Hematopoietic multipotent progenitor cell treated with erythropoietin and hydrocortisone succinate and interleukin-3 and kit ligand, for 4 days (in vitro differentiated cells): ENCODE measurements at regions not wholly inside any gene's neighbourhood (a gene's known extent, or its start where the extent isn't known, plus 50 kb on each side); places are given as distances from the start of the nearest gene placed in this dataset.

Source experiments
- DNase-seq: peaks from one replicate; pipeline ENCODE4 v3.0.0-alpha.2; 2015

DNA sequence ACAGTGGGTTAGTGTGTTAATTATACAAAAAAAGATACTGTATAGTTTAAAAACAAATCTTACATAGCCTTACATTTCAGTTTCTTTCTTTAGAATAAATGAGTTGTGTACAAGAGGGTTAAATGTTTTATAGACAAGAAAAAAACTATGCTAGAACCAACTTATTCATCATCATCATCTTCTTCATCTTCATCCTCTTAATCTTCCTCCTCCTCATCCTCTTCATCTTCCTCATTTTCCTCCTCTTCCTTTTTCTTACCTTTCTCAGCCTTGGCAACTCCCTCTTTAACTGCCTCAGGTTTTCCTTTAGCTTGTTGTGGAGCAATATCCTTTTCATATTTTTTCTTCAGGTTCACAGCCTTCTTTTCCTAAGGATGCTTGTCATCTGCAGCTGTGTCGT lies 53.7 kb downstream of the RPS12 start:
- no peak for DNase-seq

DNA sequence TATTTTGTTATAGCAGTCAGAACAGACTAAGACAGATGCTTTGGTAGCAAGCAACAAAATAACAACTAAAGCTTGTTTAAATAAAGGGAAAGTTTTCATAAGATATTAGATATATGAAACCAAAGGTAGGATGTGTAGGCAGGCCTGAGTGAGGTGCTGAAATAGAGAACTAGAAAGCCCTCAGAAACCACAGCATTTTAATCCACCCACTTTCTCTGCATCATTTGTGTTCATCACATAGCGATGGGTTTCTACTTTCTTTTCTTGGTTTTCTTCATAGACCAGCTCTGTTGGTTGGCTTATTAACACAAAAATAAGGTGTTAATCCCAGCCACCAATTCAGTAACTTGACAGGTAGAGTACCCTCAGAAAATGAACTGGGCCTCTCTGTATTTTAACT lies 58.6 kb downstream of the RPS12 start:
- no peak for DNase-seq

DNA sequence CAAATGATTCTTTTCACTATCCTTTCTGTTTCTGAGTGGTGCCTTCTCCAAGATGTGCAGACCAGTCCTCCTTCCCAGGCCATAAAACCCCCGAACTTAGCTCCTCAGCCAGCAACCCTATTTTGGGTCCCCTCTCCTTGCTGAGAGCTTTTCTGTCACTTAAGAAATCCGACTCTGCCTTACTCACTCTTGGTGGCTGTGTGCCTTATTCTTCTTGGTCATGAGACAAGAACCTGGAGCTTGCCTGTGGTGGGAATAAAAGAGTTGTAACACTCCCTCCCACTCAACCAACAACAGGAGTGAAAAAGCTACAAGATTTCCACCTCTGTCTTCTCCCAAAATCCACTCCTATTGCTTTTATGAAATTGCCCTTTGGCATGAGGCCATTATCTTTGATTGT lies 62.6 kb downstream of the RPS12 start:
- DNase-seq: no peak

DNA sequence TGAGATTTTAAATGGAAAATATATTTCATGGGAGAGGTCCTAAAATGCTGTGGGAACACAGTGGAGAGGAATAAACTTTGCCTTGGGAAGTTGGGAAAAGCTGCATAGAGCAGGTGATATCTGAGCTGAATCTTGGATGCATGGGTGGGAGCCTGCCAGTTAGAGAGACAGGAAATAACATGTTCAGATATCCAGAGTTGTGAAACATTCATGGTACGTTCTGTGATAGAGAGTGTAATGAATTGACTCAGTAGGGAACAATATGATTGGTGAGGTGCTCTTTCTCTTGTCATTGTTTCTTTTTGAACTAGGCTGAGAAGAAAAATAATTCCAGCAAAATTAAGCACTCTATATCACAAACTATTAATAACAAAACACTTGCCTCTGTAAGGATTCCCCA lies 72.8 kb downstream of the RPS12 start:
- no peak for DNase-seq

DNA sequence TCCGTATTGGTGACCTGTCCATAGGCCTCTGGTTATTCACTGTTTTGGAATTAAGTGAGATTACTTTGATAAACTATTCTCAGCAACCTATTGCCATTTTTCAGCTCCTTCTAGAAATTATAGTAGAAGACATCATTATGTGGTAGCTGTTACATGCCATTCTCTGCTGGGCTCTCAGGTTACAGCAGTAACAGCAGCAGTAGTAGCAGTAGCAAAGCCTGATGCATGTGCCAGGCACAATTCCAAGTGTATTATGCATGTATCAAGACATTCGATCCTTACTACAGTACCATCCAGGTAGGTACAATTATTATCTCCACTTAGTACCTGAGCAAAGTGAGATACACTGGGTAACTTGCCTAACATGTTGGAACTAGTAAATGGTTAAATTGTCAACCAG lies 74.3 kb downstream of the RPS12 start:
- no peak for DNase-seq

DNA sequence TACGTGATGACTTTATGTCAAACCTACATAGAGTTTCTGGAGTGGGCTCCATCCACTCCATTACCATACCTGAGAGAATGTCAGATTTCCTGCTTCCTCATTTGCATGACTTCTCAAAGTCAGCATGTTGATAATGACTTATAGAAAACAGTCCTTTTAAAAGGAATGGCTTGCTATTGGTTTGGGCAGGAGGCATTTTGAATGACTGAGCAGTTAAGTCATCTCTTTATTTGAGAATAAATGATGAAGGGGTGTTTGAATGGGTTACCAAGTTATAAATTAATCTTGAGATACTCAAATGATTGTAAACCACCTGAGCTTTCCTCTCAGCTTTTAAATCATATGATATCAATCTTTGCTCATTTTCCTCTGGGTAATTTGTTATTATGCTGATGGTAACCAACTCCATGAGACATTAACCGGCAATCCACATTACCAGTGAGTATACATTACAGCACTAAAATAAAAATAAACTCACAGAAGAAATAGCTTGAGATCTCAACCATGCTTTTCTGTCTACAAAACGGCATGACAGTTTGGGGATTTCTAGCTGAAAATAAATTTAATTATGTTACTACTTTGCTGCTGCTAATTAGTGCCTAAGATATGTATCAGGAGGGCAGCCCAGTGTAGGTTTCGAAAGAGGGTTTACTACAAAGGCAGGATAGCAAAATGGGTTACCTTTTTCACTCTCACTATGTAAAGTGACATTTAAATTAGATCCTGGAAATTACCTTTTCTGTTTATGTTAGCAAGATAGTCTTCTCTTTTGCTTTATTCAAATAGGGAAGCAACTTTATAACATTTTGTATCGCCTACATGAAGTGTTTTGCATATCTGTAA lies 78.8 kb downstream of the RPS12 start:
- no peak for DNase-seq

DNA sequence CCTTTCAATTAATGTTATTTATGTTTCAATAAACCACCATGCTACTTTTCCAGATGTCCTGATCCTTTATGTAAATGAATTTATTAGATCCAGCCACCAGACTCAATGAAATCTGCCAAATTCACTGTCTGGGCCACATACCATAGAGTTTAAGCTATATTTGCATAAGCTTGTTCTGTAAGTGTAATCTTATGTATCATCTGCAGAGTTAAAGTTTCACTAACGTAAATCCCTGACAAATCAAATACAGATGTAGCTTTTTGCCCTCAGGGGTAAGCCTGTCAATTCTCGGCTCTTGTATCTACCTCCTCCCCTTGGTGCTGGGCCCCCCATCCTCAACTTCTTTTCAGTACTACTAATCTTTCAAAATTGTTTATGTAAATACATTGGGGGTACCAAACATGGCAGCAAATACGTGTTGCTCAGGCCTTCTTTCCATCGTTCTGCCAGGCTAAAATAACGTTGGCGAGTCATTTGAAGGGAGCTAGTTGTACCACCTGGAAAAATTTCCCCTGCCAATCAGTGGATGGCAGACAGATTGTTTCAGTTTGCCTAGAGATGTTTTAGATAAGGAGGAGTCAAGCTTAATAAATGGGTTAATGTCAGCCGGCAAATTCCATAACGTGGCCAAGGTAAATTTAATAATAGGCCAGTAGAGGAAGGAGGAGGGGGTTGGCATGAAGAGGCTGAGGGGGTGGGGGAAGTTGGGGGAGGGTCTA lies 79.6 kb downstream of the RPS12 start:
- DNase-seq: no peak

DNA sequence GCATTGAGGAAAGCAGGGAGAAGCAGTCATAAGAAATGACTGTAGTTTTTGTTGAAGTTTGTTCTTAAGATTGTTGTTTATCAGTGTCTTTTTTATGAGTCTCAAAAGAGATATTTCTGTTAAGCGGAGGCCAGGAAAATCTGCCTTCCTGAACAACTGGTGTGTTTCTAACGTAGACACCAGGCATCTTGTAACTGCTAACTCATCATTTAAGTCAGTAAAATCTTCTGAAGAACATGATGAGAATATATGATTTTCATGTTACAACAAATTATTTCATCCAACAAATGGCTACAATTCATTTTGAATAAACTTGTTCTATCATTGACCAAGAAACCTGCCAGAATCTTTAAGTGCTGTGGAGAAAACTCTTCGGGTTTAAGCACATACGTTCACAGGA lies 84.0 kb downstream of the RPS12 start:
- no peak for DNase-seq

DNA sequence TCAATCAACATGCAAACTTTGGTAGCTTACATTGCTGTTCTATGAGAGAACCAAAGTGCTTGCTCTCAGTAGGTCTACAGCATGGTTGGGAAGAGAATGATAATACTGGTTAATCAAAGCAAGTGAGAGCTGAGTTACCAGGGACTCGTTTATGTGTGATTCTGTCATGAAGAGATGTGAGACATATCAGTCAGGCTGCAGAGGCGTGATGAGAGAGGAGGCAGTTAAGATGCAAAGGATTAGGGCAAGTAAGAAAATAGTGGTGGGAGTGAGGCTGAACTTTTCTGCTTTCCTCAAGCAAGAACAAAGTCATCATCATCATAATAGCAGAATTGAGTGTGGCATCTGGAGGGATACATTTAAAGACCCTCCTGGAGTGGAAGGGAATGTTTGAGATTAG lies 86.5 kb downstream of the RPS12 start:
- no peak for DNase-seq

DNA sequence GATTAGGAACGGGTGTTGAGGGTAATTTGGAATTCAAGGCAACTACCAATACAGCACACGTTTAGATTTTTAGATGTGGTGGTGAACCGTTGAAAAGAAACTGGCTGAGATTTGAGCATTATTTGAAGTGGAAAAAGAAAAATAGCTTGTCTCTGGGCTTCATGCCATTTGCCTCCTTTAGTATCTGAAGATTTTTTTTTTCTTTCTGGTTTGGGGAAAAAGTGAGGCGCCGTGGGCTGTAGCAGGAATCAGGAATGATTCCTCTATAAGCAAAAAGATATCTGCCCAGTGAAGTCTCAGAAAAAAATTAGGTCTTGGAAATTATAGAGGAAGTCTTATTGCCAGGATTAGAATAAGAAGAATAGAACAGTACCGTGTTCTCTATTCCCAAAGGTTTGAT lies 88.5 kb downstream of the RPS12 start:
- DNase-seq: no peak

DNA sequence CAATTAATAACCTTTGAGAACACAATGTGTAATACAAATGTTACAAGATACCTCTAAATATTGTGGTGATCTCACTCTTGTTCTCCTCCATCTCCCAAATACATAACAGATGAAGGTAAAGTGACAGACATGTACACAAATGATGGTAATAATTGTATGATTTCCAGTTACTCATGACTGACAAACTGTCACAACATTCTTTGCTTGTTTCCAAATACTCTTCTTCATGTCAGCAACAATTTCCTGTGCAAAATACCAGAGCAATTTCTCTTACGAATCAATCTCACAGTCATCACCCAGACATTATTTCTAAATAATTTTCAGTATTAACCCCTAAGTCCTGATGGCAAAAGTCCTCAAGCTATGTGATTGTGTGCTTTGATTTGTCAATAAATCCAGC lies 92.9 kb downstream of the RPS12 start:
- no peak for DNase-seq

DNA sequence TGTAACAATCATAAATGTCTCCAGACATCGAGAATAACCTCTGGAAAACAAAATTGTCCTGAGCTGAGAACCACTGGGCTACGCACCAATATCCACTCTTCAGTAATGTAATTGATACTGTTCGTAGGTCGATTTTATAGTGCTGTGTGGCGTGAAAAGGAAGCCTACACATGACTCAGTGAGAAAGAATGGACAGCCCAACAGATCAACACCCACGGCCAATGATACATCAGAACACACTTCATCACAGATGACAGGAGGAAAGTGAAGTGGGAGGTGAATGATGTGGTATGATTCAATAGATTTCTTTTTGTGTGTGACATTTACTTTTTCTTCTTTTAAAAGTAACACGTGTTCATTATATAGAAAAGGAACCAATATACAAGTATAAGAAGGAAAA lies 93.5 kb downstream of the RPS12 start:
- no peak for DNase-seq

DNA sequence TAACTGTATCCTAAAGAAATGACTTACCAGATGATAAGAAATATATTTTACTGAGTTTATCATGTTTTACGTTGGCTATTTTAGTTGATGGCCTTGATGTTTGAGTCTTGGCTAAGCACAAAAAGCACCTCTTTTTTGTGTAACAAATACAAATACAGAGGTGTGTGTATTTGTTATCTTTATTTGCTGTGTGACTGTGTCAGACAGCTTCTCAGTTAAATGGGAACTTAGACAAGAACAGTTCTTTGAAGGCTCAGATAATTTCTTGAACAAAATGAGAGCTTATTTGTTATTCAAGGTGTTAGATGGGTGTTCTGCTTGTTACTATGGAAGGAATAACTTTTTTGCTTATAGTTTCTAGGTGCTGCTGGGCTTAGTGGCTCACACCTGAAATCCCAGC lies 95.4 kb downstream of the RPS12 start:
- no peak for DNase-seq

DNA sequence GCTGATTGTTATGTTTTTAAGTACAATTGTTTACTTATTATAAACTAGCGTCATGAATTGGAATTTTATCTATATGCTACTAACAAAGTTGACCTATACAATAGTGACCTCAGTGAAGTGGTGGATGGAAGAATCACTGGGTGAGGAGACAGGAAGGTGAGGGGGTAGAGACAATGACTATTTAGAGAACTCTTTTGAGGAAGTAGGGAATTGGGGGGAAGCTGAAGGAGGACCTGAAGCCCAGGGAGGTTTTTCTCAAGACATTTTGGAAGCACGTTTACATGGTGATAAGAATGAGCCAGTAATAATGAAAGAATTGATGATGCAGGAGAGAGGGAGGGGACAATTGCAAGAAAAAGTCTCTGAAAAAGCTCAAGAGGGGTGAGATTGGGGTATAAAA lies 96.4 kb downstream of the RPS12 start:
- no peak for DNase-seq

DNA sequence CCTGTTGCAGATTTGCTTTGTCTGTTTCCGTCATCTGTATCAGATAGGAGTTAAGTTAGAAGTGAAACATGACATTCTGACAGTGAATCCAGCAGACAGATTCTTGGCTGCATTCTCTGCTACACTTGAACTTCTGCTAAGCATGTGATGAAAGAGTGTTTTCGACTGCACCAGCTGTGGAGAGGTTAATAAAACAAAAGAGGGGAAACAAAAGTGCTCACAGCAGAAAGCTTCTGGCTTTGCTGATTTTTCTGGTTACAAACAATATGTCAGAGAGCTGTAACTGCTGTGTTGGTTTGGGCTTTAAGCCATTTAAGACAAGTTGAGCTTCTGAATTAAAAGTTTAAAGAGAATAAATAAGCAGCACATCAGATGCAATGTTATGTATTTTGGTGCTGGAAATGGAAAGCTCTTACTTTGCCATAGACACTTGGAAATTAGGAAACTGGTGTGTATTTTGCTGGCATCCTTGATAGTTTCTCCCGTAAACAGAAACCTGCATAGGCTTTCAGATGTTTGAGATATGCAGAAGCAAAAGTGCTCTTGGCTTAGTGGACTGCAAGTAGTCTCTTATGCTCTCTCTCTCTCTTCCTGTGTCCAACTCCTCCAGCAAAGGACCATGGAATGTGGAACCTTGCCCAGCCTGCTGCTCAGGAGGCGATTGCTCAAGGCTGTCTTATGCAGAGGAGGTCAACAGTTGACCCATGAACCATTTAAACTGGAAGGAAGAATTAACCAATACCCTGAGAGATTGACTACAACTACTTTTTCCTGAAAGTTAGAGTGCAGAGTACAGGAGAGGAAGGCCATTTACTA lies 104.9 kb downstream of the RPS12 start:
- no peak for DNase-seq

DNA sequence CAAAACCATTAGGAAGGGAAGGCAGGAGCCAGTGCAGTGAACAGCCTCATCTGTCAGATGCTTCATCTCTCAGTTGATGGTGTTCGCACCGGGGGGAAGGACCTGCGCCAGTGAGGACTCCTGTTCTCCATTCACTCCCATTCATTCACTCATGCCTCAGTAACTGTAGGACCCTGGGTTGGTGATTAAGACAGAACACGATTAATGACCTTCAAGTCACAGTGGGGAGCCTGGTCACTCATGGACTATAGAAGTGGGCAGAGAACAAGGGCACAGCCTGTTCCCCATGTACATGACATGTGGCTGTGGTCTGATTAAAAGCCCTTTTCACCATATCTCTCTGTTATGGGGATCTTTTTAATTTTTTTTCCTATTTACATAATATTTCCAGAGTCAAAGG lies 113.3 kb downstream of the RPS12 start:
- DNase-seq: no peak

DNA sequence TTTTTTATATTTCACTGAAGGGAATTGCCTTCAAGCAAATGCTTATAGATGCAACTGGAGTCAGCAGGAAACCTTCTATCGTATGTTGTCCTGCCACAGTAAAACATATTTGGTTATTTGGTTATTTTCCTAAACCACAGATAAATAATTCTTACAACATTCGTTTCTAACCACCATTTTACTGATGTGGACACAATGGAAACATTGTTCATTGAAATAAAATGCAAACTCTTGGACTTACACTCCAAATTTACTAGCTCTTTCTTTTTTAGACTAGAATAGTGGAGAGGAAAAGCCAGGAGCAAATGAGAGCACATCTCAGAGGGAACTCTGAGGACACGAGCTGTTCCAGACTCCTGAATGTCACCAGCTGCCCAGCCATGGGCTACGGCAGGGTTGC lies 114.8 kb downstream of the RPS12 start:
- DNase-seq: no peak

DNA sequence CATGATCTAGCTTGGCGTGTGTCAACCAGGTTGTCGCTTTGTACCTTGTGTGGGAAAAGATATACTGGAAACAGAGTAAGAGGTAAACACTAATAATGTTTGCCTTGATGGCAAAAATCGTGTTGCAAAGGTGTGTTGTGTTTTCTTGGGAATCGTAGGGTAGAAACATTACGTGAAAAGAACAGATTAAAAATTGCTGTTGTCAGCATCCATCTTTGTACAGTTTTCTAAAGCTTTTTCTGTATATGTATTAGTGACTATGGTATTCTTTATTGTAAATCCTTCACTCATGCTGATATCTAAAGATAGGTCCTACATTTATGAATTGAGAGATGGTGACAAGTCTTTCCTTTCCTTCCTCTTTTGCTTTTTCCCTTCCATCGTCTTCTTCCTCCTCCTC lies 116.9 kb downstream of the RPS12 start:
- no peak for DNase-seq

DNA sequence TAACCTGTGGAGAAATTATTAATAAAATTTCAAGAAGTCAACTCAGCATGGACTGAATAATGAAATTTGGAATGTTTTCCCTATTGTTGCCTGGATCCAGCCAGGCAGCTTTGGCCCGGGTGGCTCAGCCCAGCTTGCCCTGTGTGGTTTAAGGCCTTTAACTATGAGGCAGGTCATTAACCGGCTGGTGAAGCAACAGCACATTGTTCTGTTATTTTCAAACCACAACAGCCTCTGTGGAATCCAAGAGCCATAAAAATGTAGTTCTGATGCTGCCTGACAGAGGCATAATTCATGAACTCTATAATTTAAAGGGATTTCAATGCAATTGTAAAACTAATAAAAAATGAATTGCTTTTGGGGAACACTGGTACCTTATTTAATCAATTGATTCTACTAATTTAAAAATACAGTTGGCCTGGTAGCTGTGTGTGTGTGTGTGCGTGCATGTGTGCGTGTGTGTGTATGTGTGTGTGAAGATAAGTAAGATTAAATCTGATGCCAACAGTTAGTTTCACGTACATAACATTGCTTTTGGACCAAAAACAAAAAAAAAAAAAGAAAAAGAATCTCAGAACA lies 117.7 kb downstream of the RPS12 start:
- DNase-seq: no peak

DNA sequence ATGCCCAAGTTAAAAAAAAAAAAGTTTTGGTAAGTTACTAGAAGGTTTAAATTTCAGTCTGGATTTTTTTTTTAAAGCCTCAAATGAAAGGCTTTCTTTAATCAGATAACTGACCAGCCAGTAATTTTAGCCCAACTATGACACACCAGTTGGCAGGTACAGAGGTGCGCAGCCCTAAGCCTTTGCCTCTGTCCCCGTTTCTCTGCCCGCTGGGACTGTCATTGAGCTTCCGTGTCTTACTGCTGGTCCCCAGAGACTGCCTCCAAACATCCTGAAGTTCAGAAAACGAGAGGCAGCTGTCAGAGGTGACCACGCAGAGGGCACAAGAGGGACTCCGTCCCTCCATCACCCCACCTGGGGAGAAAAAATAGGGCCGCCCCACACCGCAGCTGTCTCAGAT lies 118.2 kb downstream of the RPS12 start:
- no peak for DNase-seq

DNA sequence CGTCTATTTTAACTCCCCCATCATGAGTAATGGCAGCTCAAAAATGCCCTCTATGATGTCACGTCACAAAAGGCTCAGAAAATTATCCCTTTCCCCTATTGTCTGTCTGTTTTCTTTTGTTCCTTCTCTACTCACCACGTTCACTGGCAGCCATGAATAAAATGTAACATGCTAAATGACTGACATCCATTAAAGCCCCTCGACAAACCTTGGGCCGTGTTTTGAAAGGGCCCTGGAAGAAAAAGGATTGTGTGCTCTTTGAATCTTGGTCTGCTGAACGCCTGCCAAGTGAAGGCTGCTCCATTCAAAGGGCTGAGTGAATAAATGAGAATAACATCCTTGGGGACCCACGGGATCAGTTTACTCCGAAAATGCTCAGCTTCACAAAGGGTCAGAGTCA lies 118.7 kb downstream of the RPS12 start:
- DNase-seq: no peak

DNA sequence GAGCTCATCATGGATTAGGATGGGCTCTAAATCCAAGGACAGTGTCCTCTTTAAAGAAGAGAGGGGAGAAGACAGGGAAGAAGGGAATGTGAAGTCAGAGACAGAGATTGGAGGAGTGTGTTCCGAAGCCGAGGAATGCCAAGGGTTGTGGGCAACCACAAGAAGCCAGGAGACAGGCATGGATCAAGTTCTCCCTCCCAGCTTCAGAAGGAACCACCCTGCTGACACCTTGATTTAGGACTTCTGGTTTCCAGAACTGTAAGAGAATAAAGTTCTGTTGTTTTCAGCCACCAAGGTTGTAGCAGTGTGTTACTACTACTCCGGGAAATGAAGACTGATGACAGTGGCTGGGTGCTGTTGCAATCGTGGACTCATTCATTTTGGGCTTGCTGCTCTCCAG lies 120.1 kb downstream of the RPS12 start:
- DNase-seq: no peak

DNA sequence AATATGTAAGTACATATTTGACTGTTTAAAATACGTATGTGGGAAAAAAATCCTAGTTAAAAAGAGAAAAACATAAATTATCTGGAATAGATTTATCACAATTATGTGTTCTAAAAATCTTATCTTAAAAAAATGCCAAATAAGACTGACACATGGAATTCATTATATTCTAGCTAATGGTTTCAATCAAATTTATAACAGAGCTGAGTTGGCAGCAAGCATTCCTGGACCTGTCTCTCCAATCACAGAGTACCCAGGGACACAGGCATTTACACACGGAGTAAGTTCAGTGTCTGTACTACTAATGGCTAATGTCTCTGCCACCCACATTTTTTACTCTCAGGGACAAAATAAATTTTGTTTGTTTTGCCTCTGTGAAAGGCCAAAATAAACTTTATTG lies 122.3 kb downstream of the RPS12 start:
- no peak for DNase-seq
